ENCODE measurements at regions not wholly inside any gene's neighbourhood (a gene's known extent, or its start where the extent isn't known, plus 50 kb on each side); places are given as distances from the start of the nearest gene placed in this dataset.

DNA sequence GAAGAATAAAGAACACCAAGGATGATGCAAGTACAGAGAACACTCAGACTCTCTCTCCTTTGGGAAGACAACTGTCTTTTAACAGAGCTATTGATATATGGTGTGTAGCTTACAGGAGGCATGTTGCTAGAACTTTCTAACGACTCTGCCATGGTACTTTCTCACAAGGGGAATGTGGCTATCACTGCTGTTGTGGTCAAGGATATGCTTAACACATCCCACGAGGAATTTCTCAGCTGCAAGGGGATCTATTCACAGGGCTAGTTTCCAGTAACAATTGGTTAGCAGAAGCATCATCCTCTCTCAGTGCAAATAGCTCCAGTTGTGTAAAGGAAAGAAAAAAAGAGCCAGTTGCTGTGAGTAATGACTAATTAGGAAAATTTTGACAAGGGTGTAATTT, 826.0 kb downstream of the SORCS1 start:
- DNase-seq (ENCODE audit: low read depth): no peak
- TF ChIP-seq, protein P1, sequence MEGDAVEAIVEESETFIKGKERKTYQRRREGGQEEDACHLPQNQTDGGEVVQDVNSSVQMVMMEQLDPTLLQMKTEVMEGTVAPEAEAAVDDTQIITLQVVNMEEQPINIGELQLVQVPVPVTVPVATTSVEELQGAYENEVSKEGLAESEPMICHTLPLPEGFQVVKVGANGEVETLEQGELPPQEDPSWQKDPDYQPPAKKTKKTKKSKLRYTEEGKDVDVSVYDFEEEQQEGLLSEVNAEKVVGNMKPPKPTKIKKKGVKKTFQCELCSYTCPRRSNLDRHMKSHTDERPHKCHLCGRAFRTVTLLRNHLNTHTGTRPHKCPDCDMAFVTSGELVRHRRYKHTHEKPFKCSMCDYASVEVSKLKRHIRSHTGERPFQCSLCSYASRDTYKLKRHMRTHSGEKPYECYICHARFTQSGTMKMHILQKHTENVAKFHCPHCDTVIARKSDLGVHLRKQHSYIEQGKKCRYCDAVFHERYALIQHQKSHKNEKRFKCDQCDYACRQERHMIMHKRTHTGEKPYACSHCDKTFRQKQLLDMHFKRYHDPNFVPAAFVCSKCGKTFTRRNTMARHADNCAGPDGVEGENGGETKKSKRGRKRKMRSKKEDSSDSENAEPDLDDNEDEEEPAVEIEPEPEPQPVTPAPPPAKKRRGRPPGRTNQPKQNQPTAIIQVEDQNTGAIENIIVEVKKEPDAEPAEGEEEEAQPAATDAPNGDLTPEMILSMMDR (conservative IDR thresholded peaks at IDR 0.05; ENCODE audit: low read depth, low read length): no peak
- no peak overlapping the region for H3K4me3 ChIP-seq (ENCODE audit: low read length)

DNA sequence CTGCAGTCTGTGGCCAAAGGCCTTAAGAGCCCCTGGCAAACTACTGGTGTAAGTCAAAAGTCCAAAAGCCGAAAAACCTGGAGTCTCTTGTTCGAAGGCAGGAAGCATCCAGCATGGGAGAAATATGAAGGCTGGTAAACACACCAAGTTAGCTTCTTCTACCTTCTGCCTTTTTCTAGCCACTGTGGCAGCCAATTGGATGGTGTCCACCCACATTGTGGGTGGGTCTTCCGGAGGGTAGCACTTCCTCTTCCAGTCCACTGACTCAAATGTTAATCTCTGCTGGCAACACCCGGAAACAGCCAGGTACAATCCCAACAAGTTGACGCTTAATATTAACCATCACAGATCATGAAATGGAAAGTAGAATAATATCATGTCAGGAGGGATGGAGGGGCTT, 827.6 kb downstream of the SORCS1 start:
- H3K4me3 ChIP-seq (ENCODE audit: low read length): no peak overlapping the region
- DNase-seq (ENCODE audit: low read depth): no peak
- TF ChIP-seq, protein P1 (conservative IDR thresholded peaks at IDR 0.05; ENCODE audit: low read depth, low read length): no peak

DNA sequence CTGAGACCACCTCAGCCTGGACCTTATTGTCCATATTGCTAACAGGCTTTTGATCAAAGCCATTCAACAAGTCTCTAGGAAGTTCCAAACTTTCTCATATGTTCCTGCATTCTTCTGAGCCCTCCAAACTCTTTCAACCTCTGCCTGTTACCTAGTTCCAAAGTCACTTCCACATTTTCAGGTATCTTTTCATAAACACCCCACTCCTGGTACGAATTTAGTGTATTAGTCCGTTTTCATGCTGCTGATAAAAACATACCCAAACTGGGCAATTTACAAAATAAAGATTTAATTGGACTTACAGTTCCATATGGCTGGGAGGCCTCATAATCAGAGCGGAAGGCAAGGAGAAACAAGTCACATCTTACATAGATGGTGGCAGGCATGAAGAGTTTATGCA, 836.8 kb downstream of the SORCS1 start:
- no peak for DNase-seq (ENCODE audit: low read depth)
- no peak overlapping the region for H3K4me3 ChIP-seq (ENCODE audit: low read length)
- TF ChIP-seq, protein P1 (conservative IDR thresholded peaks at IDR 0.05; ENCODE audit: low read depth, low read length): no peak

DNA sequence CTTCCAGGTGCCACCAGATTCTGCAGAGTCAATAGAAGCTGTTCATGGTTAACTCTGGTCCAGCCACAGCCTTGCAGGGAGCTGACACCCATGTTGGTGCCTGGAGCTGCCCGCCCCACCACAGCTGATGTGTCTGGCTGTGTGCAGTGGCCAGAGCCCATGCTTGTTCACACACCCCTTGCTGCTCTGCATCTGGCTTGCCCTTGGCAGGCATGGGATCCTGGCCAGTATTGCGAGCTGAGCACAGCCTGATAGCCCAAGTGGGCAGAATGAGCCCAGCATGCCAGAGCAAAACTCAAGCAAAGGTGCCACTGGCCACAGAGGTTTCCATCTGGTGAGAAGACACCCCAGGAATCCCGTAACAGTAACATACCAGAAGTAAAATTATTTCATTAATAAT, 843.6 kb downstream of the SORCS1 start:
- TF ChIP-seq, protein P1 (conservative IDR thresholded peaks at IDR 0.05; ENCODE audit: low read depth, low read length): no peak
- DNase-seq (ENCODE audit: low read depth): no peak
- no peak overlapping the region for H3K4me3 ChIP-seq (ENCODE audit: low read length)

DNA sequence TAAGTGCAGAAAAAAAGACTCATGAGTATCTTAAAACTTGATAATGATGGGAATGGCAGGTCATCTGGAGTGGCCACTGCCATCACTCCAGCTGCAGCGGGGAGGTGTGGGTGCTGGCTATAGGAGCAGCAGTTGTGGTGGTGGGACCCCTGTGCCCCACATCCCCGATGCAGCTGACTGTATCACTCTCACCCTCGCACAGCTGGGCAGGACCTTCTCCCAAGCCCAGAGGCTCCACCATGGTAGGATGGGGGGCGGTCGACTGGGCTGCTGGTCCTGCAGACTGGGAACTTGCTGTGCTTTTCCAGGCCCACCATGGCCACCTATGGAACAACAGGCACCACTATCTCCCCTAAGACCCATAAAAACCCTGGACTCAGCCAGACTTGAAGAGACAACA, 844.4 kb downstream of the SORCS1 start:
- DNase-seq (ENCODE audit: low read depth): no peak
- no peak overlapping the region for H3K4me3 ChIP-seq (ENCODE audit: low read length)
- TF ChIP-seq, protein P1 (conservative IDR thresholded peaks at IDR 0.05; ENCODE audit: low read depth, low read length): no peak

DNA sequence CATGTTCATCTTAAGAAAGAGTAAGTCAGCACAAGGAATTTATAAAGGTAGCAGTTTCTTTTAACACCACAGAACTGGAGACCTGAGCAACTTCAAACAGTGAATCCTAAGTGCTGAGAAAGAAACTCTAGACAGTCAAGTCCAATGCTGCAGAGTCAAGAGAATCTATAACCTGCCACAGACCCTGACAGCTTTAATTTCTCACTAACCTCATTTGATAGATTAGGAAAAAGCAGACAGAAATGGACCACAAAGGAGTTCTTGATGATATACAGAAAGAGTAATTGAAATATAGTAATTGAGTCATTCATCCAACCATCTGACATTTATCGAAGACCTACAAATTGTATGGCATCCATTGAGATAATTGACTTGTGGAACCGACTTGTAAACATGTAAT, 847.0 kb downstream of the SORCS1 start:
- TF ChIP-seq, protein P1 (conservative IDR thresholded peaks at IDR 0.05; ENCODE audit: low read depth, low read length): no peak

DNA sequence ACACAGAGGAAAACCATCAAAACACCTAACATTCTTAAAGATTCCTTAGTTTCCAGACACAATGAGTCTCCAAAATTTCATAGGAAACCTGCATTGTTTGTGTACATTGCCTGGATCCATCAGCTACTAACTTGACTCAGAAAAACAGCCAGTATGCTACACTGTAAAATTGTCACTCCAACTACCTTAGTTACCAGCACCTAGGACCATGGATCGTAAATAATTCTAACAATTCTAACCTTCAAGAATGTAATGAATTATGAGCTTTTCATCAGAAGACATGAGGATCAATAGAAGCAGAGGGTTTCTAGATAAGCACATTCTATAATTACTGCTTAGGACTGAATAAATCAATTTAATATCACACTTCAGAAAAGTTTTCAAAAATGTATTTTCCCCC, 851.5 kb downstream of the SORCS1 start:
- no peak for DNase-seq (ENCODE audit: low read depth)
- no peak overlapping the region for H3K4me3 ChIP-seq (ENCODE audit: low read length)
- TF ChIP-seq, protein P1 (conservative IDR thresholded peaks at IDR 0.05; ENCODE audit: low read depth, low read length): no peak

More for the DNA sequence above, 847.0 kb downstream of the SORCS1 start:
- H3K4me3 ChIP-seq (ENCODE audit: low read length): no peak overlapping the region
- no peak for DNase-seq (ENCODE audit: low read depth)

All from retinal pigment epithelial cell (primary cell).